ENCODE measurements at regions not wholly inside any gene's neighbourhood (a gene's known extent, or its start where the extent isn't known, plus 50 kb on each side); places are given as distances from the start of the nearest gene placed in this dataset.

DNA sequence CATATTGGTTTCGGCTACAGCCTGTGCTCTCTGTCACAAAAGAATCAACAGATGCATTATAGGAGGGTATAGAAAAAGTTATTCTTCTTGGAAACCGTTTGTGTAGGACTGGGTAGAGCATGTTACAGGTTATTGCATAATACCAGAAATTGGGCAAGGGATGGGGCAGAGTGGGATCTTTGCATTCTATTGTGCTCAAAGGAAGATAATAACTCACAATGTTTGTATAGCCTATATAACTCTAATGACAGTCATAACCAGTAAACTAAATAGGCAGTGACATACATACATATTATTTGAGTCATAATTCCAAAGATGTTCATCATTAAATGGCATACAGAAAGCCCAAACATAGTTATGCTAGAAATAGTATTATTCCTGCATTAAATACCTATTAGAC is 179.7 kb downstream of the XPNPEP1 start:
- DNase-seq, result no peak
- no peaks in the 10 kb centered on the region for H3K9me3 ChIP-seq
- peaks cover 13% of the 10 kb centered on the region for H3K4me1 ChIP-seq
- no peak overlapping the region for H3K4me3 ChIP-seq
- intact Hi-C loops (cut with DNase I; ENCODE audit: low total_unique reads), result no loop called here
- 81 to 87% methylated on average over 2 of the region's 2 CpGs for WGBS, 2 donors
- TF ChIP-seq POLR2A (IDR thresholded peaks at IDR 0.05), result no peak
- TF ChIP-seq CTCF (IDR thresholded peaks at IDR 0.05), result no peak
- no peaks in the 10 kb centered on the region for H3K27me3 ChIP-seq
- no peaks in the 10 kb centered on the region for H3K36me3 ChIP-seq (ENCODE audit: low read depth, missing control alignments)
- H3K27ac ChIP-seq, result no peak overlapping the region

- intact Hi-C loops (cut with DNase I; ENCODE audit: low total_unique reads), result no loop called here
- H3K4me3 ChIP-seq, result no peak overlapping the region
- H3K9me3 ChIP-seq, result no peaks in the 10 kb centered on the region
- TF ChIP-seq CTCF (IDR thresholded peaks at IDR 0.05), result no peak
- H3K36me3 ChIP-seq (ENCODE audit: low read depth, missing control alignments), result no peaks in the 10 kb centered on the region
- no peak overlapping the region for H3K27ac ChIP-seq
- peaks cover 13% of the 10 kb centered on the region for H3K4me1 ChIP-seq
- H3K27me3 ChIP-seq, result no peaks in the 10 kb centered on the region
- 67 to 71% methylated on average over 5 of the region's 5 CpGs for WGBS, 2 donors
- no peak for DNase-seq
These were observed 180.2 kb downstream of the XPNPEP1 start for GRCh38 chr10:109743146-109743545.

GRCh38 chr10:109741712-109742111 is 181.6 kb downstream of the XPNPEP1 start:
- Histone ChIP-seq H3K4me1 (peaks cover 23% of the 10 kb centered on the region), H3K27ac (peak overlapping the region in 1 of 2 donors; percentile 66), H3K9me3 (no peaks in the 10 kb centered on the region), H3K36me3 (ENCODE audit: low read depth, missing control alignments) (no peaks in the 10 kb centered on the region), H3K4me3 (no peak overlapping the region), H3K27me3 (no peaks in the 10 kb centered on the region)
- intact Hi-C loops (cut with DNase I; ENCODE audit: low total_unique reads), result no loop called here
- DNase-seq, result no peak
- WGBS, 2 donors, result 75 to 84% methylated on average over 2 of the region's 2 CpGs
- no peak for TF ChIP-seq POLR2A (IDR thresholded peaks at IDR 0.05)
- TF ChIP-seq CTCF (IDR thresholded peaks at IDR 0.05), result no peak

DNA sequence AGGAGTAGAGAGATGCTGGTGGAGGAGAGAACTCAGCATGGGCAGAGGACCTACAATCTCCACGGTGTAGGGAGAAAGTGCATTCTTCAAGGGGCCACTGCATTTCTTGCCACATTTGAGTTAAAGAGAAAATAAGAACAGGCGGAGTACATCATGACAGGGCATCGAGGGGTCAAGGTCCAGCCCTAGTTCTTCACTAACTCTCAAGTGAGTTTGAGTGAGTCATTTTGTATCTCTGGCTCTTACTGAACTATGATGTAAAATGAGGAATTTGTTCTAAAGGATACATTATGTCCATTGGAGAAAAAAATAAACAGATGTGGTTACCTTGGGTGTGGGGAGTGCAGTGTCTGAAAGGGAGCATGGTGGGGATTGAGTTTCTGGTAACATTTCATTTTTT is 182.9 kb downstream of the XPNPEP1 start:
- H3K4me3 ChIP-seq, result no peak overlapping the region
- DNase-seq, result peak; percentile 58
- H3K4me1 ChIP-seq, result peaks cover 31% of the 10 kb centered on the region
- no peak for TF ChIP-seq POLR2A (IDR thresholded peaks at IDR 0.05)
- no peak for TF ChIP-seq CTCF (IDR thresholded peaks at IDR 0.05)
- H3K9me3 ChIP-seq, result no peaks in the 10 kb centered on the region
- intact Hi-C loops (cut with DNase I; ENCODE audit: low total_unique reads), result no loop called here
- 34 to 37% methylated on average over 3 of the region's 3 CpGs for WGBS, 2 donors
- H3K27ac ChIP-seq, result peak overlapping the region in 1 of 2 donors; percentile 66
- H3K36me3 ChIP-seq (ENCODE audit: low read depth, missing control alignments), result no peaks in the 10 kb centered on the region
- H3K27me3 ChIP-seq, result no peaks in the 10 kb centered on the region

DNA sequence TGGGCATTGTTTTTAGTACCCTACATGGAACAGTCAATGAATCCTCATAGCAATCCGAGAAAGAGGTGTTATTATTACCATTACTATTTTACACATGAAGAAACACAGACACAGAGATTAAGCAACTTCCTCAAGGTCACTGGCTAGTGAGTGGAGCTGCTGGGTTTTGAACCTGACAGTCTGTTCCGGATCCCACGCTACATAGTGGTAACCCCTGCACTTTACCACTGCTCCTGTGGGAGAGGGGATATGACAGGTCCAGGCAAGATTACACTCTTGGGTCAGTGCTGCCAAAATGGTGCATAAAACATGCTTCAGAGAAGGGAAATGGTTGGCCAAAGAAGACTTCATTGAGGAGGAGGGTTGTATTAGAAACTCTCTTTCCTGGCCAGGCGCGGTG is 185.7 kb downstream of the XPNPEP1 start:
- Histone ChIP-seq H3K36me3 (ENCODE audit: low read depth, missing control alignments) (no peaks in the 10 kb centered on the region), H3K27me3 (no peaks in the 10 kb centered on the region), H3K9me3 (no peaks in the 10 kb centered on the region), H3K4me1 (peaks cover 35% of the 10 kb centered on the region), H3K27ac (peak overlapping the region; percentile 48 to 76), H3K4me3 (no peak overlapping the region)
- 54 to 59% methylated on average over 5 of the region's 5 CpGs for WGBS, 2 donors
- intact Hi-C loops (cut with DNase I; ENCODE audit: low total_unique reads), result no loop called here
- peak; percentile 51 for DNase-seq
- TF ChIP-seq POLR2A (IDR thresholded peaks at IDR 0.05) (no peak), CTCF (IDR thresholded peaks at IDR 0.05) (no peak)

Measured in testis (tissue), 2 donors.